ENCODE measurements at regions not wholly inside any gene's neighbourhood (a gene's known extent, or its start where the extent isn't known, plus 50 kb on each side); places are given as distances from the start of the nearest gene placed in this dataset.

- Mint-ChIP-seq H3K36me3 (ENCODE audit: low read depth) (no peaks in the 10 kb centered on the region), H3K4me3 (no peak overlapping the region), H3K9me3 (peaks cover 19% of the 10 kb centered on the region), H3K27ac (no peak overlapping the region), H3K4me1 (ENCODE audit: low read depth) (no peaks in the 10 kb centered on the region), H3K27me3 (ENCODE audit: low read depth) (no peaks in the 10 kb centered on the region)
Observed at GRCh38 chr1:80050523-80050922, 1044.0 kb upstream of the ADGRL4 start.

GRCh38 chr1:80050085-80050484, 1043.6 kb upstream of the ADGRL4 start:
- Mint-ChIP-seq H3K9me3 (peaks cover 19% of the 10 kb centered on the region), H3K36me3 (ENCODE audit: low read depth) (no peaks in the 10 kb centered on the region), H3K27me3 (ENCODE audit: low read depth) (no peaks in the 10 kb centered on the region), H3K4me1 (ENCODE audit: low read depth) (no peaks in the 10 kb centered on the region), H3K27ac (no peak overlapping the region), H3K4me3 (no peak overlapping the region)

GRCh38 chr1:80048716-80049115, 1042.2 kb upstream of the ADGRL4 start:
- no peak overlapping the region for H3K4me3 Mint-ChIP-seq
- H3K27ac Mint-ChIP-seq = no peak overlapping the region
- no peaks in the 10 kb centered on the region for H3K4me1 Mint-ChIP-seq (ENCODE audit: low read depth)
- H3K9me3 Mint-ChIP-seq = peaks cover 19% of the 10 kb centered on the region
- no peaks in the 10 kb centered on the region for H3K36me3 Mint-ChIP-seq (ENCODE audit: low read depth)
- H3K27me3 Mint-ChIP-seq (ENCODE audit: low read depth) = no peaks in the 10 kb centered on the region

GRCh38 chr1:80047791-80048190, 1041.3 kb upstream of the ADGRL4 start:
- H3K9me3 Mint-ChIP-seq = peaks cover 19% of the 10 kb centered on the region

GRCh38 chr1:80044662-80045061, 1038.1 kb upstream of the ADGRL4 start:
- H3K9me3 Mint-ChIP-seq = peaks cover 6% of the 10 kb centered on the region
- H3K4me3 Mint-ChIP-seq = no peak overlapping the region
- H3K27ac Mint-ChIP-seq = no peak overlapping the region
- no peaks in the 10 kb centered on the region for H3K4me1 Mint-ChIP-seq (ENCODE audit: low read depth)
- no peaks in the 10 kb centered on the region for H3K36me3 Mint-ChIP-seq (ENCODE audit: low read depth)
- no peaks in the 10 kb centered on the region for H3K27me3 Mint-ChIP-seq (ENCODE audit: low read depth)

More at GRCh38 chr1:80047791-80048190, 1041.3 kb upstream of the ADGRL4 start:
- Mint-ChIP-seq H3K36me3 (ENCODE audit: low read depth) (no peaks in the 10 kb centered on the region), H3K4me3 (no peak overlapping the region), H3K4me1 (ENCODE audit: low read depth) (no peaks in the 10 kb centered on the region), H3K27me3 (ENCODE audit: low read depth) (no peaks in the 10 kb centered on the region), H3K27ac (no peak overlapping the region)

- Mint-ChIP-seq H3K27me3 (ENCODE audit: low read depth) (no peaks in the 10 kb centered on the region), H3K9me3 (peaks cover 6% of the 10 kb centered on the region), H3K4me3 (no peak overlapping the region), H3K36me3 (ENCODE audit: low read depth) (no peaks in the 10 kb centered on the region), H3K4me1 (ENCODE audit: low read depth) (no peaks in the 10 kb centered on the region), H3K27ac (no peak overlapping the region)
Observed at GRCh38 chr1:80036690-80037432, 1030.3 kb upstream of the ADGRL4 start.

- no peaks in the 10 kb centered on the region for H3K4me1 Mint-ChIP-seq (ENCODE audit: low read depth)
- no peaks in the 10 kb centered on the region for H3K36me3 Mint-ChIP-seq (ENCODE audit: low read depth)
- peaks cover 3% of the 10 kb centered on the region for H3K9me3 Mint-ChIP-seq
- no peak overlapping the region for H3K27ac Mint-ChIP-seq
- H3K4me3 Mint-ChIP-seq = no peak overlapping the region
- H3K27me3 Mint-ChIP-seq (ENCODE audit: low read depth) = no peaks in the 10 kb centered on the region
Observed at GRCh38 chr1:80023358-80023757, 1016.8 kb upstream of the ADGRL4 start.

GRCh38 chr1:80021891-80022290, 1015.4 kb upstream of the ADGRL4 start:
- no peak overlapping the region for H3K4me3 Mint-ChIP-seq
- no peaks in the 10 kb centered on the region for H3K27me3 Mint-ChIP-seq (ENCODE audit: low read depth)
- no peaks in the 10 kb centered on the region for H3K4me1 Mint-ChIP-seq (ENCODE audit: low read depth)
- H3K27ac Mint-ChIP-seq = no peak overlapping the region
- H3K9me3 Mint-ChIP-seq = no peaks in the 10 kb centered on the region
- no peaks in the 10 kb centered on the region for H3K36me3 Mint-ChIP-seq (ENCODE audit: low read depth)

- Mint-ChIP-seq H3K9me3 (no peaks in the 10 kb centered on the region), H3K27me3 (ENCODE audit: low read depth) (no peaks in the 10 kb centered on the region), H3K4me3 (no peak overlapping the region), H3K4me1 (ENCODE audit: low read depth) (no peaks in the 10 kb centered on the region), H3K27ac (no peak overlapping the region), H3K36me3 (ENCODE audit: low read depth) (no peaks in the 10 kb centered on the region)
Observed at GRCh38 chr1:80018348-80018747, 1011.8 kb upstream of the ADGRL4 start.

GRCh38 chr1:80008934-80009333, 1002.4 kb upstream of the ADGRL4 start:
- no peak overlapping the region for H3K27ac Mint-ChIP-seq
- no peaks in the 10 kb centered on the region for H3K36me3 Mint-ChIP-seq (ENCODE audit: low read depth)
- H3K27me3 Mint-ChIP-seq (ENCODE audit: low read depth) = no peaks in the 10 kb centered on the region
- H3K4me3 Mint-ChIP-seq = no peak overlapping the region
- H3K9me3 Mint-ChIP-seq = peaks cover 2% of the 10 kb centered on the region
- H3K4me1 Mint-ChIP-seq (ENCODE audit: low read depth) = no peaks in the 10 kb centered on the region

- Mint-ChIP-seq H3K4me1 (ENCODE audit: low read depth) (no peaks in the 10 kb centered on the region), H3K27ac (no peak overlapping the region), H3K9me3 (peaks cover 8% of the 10 kb centered on the region), H3K36me3 (ENCODE audit: low read depth) (no peaks in the 10 kb centered on the region), H3K4me3 (no peak overlapping the region), H3K27me3 (ENCODE audit: low read depth) (no peaks in the 10 kb centered on the region)
Observed at GRCh38 chr1:80003250-80003649, 996.7 kb upstream of the ADGRL4 start.

- Mint-ChIP-seq H3K27me3 (ENCODE audit: low read depth) (no peaks in the 10 kb centered on the region), H3K4me3 (no peak overlapping the region), H3K4me1 (ENCODE audit: low read depth) (no peaks in the 10 kb centered on the region), H3K9me3 (peaks cover 4% of the 10 kb centered on the region), H3K27ac (no peak overlapping the region), H3K36me3 (ENCODE audit: low read depth) (no peaks in the 10 kb centered on the region)
Observed at GRCh38 chr1:79988401-79988800, 981.9 kb upstream of the ADGRL4 start.

- no peaks in the 10 kb centered on the region for H3K36me3 Mint-ChIP-seq (ENCODE audit: low read depth)
- no peak overlapping the region for H3K4me3 Mint-ChIP-seq
- H3K27me3 Mint-ChIP-seq (ENCODE audit: low read depth) = no peaks in the 10 kb centered on the region
- H3K9me3 Mint-ChIP-seq = peaks cover 5% of the 10 kb centered on the region
- no peak overlapping the region for H3K27ac Mint-ChIP-seq
- H3K4me1 Mint-ChIP-seq (ENCODE audit: low read depth) = no peaks in the 10 kb centered on the region
Observed at GRCh38 chr1:79982211-79982610, 975.7 kb upstream of the ADGRL4 start.

- Mint-ChIP-seq H3K36me3 (ENCODE audit: low read depth) (no peaks in the 10 kb centered on the region), H3K4me1 (ENCODE audit: low read depth) (no peaks in the 10 kb centered on the region), H3K4me3 (no peak overlapping the region), H3K27ac (no peak overlapping the region), H3K9me3 (peaks cover 11% of the 10 kb centered on the region), H3K27me3 (ENCODE audit: low read depth) (no peaks in the 10 kb centered on the region)
Observed at GRCh38 chr1:79981481-79981880, 975.0 kb upstream of the ADGRL4 start.

- no peaks in the 10 kb centered on the region for H3K4me1 Mint-ChIP-seq (ENCODE audit: low read depth)
- H3K9me3 Mint-ChIP-seq = peaks cover 7% of the 10 kb centered on the region
- H3K4me3 Mint-ChIP-seq = no peak overlapping the region
- no peaks in the 10 kb centered on the region for H3K36me3 Mint-ChIP-seq (ENCODE audit: low read depth)
- no peaks in the 10 kb centered on the region for H3K27me3 Mint-ChIP-seq (ENCODE audit: low read depth)
- H3K27ac Mint-ChIP-seq = no peak overlapping the region
Observed at GRCh38 chr1:79979346-79979745, 972.8 kb upstream of the ADGRL4 start.

GRCh38 chr1:79976287-79976686, 969.8 kb upstream of the ADGRL4 start:
- Mint-ChIP-seq H3K27ac (no peak overlapping the region), H3K27me3 (ENCODE audit: low read depth) (no peaks in the 10 kb centered on the region), H3K9me3 (peaks cover 11% of the 10 kb centered on the region), H3K4me3 (no peak overlapping the region), H3K36me3 (ENCODE audit: low read depth) (no peaks in the 10 kb centered on the region), H3K4me1 (ENCODE audit: low read depth) (no peaks in the 10 kb centered on the region)

Measured in T-helper 1 cell treated with Interleukin-12 subunit alpha and Interleukin-12 subunit beta and Interleukin-4 antibody, amounts not matched to agents 30 μg/mL and 1 μg/mL, for 36 hours (primary cell).